Suprapubic skin (tissue), 4 donors: ENCODE measurements at regions not wholly inside any gene's neighbourhood (a gene's known extent, or its start where the extent isn't known, plus 50 kb on each side); places are given as distances from the start of the nearest gene placed in this dataset.

Experiments used
- DNase-seq, 2 donors: peaks; one replicate each; pipeline ENCODE4 v3.0.0-alpha.2; 2019; ENCODE audit warnings: low spot score in 2 of 2
- H3K27ac ChIP-seq: fragments of 200-600 bp; sonication (generic); one replicate; pipeline ENCODE4 v1.5.1; 2019
- H3K27me3 ChIP-seq: fragments of 200-600 bp; sonication (generic); one replicate; pipeline ENCODE4 v1.5.1; 2019
- H3K36me3 ChIP-seq: fragments of 200-600 bp; sonication (generic); one replicate; pipeline ENCODE4 v1.5.1; 2019
- H3K4me1 ChIP-seq: fragments of 200-600 bp; sonication (generic); one replicate; pipeline ENCODE4 v1.5.1; 2019
- H3K4me3 ChIP-seq: fragments of 200-600 bp; sonication (generic); one replicate; pipeline ENCODE4 v1.5.1; 2019; ENCODE audit warnings: mild to moderate bottlenecking
- H3K9me3 ChIP-seq: fragments of 200-600 bp; sonication (generic); one replicate; pipeline ENCODE4 v1.5.1; 2019
- CTCF ChIP-seq, 2 donors: fragments of 200-600 bp in 1 of 2; fragments of 450-650 bp in 1 of 2; sonication (generic) in 1 of 2; IDR thresholded peaks; one replicate each; pipeline ENCODE4 v1.5.1; 2016 to 2019; ENCODE audit warnings: antibody characterized with exemption in 2 of 2, mild to moderate bottlenecking in 1 of 2, moderate library complexity in 1 of 2
- EP300 ChIP-seq: sonication (generic); formaldehyde crosslinking; IDR thresholded peaks from one replicate; pipeline ENCODE4 v1.6.1; 2017; ENCODE audit warnings: antibody characterized with exemption
- POLR2A ChIP-seq, 2 donors: fragments of 450-650 bp; IDR thresholded peaks; one replicate each; pipeline ENCODE4 v1.6.1; 2017; ENCODE audit warnings: antibody characterized with exemption in 2 of 2, mild to moderate bottlenecking in 2 of 2, moderate library complexity in 2 of 2
- POLR2AphosphoS5 ChIP-seq, 3 donors: sonication (generic); formaldehyde crosslinking; IDR thresholded peaks; one replicate each; pipeline ENCODE4 v1.6.1; 2017; ENCODE audit warnings: antibody characterized with exemption in 3 of 3
- WGBS: methylation state at CpG from one replicate; pipeline ENCODE4 v1.1.5; 2018; 5-methylcytosine and 5-hydroxymethylcytosine counted together

GRCh38 chr2:181189951-181190350, 209.5 kb downstream of the UBE2E3 start:
- H3K27ac ChIP-seq = no peak overlapping the region
- H3K27me3 ChIP-seq = no peaks in the 10 kb centered on the region
- DNase-seq = no peak
- no peaks in the 10 kb centered on the region for H3K36me3 ChIP-seq
- TF ChIP-seq EP300 = no peak
- no peak for TF ChIP-seq POLR2A (IDR thresholded peaks at IDR 0.05)
- no peak for TF ChIP-seq POLR2AphosphoS5 (IDR thresholded peaks at IDR 0.05)
- TF ChIP-seq CTCF (IDR thresholded peaks at IDR 0.05) = no peak
- H3K4me1 ChIP-seq = no peaks in the 10 kb centered on the region
- 61% methylated on average over 1 of the region's 1 CpG for WGBS
- no peak overlapping the region for H3K4me3 ChIP-seq
- no peaks in the 10 kb centered on the region for H3K9me3 ChIP-seq

GRCh38 chr2:181190711-181191110, 210.3 kb downstream of the UBE2E3 start:
- H3K4me1 ChIP-seq = no peaks in the 10 kb centered on the region
- TF ChIP-seq POLR2A (IDR thresholded peaks at IDR 0.05) = no peak
- no peak for TF ChIP-seq POLR2AphosphoS5 (IDR thresholded peaks at IDR 0.05)
- no peak for TF ChIP-seq CTCF (IDR thresholded peaks at IDR 0.05)
- TF ChIP-seq EP300 = no peak
- no peaks in the 10 kb centered on the region for H3K9me3 ChIP-seq
- H3K27me3 ChIP-seq = no peaks in the 10 kb centered on the region
- 30% methylated on average over 1 of the region's 1 CpG for WGBS
- H3K36me3 ChIP-seq = no peaks in the 10 kb centered on the region
- no peak overlapping the region for H3K4me3 ChIP-seq
- no peak for DNase-seq
- no peak overlapping the region for H3K27ac ChIP-seq

- Histone ChIP-seq H3K4me3 (no peak overlapping the region), H3K27me3 (no peaks in the 10 kb centered on the region), H3K36me3 (no peaks in the 10 kb centered on the region), H3K27ac (no peak overlapping the region), H3K9me3 (no peaks in the 10 kb centered on the region), H3K4me1 (no peaks in the 10 kb centered on the region)
- WGBS = 58% methylated on average over 1 of the region's 1 CpG
- no peak for DNase-seq
- TF ChIP-seq EP300 = no peak
- no peak for TF ChIP-seq POLR2AphosphoS5 (IDR thresholded peaks at IDR 0.05)
- no peak for TF ChIP-seq POLR2A (IDR thresholded peaks at IDR 0.05)
- TF ChIP-seq CTCF (IDR thresholded peaks at IDR 0.05) = no peak
Measured at GRCh38 chr2:181193550-181193949, 213.1 kb downstream of the UBE2E3 start.

DNA sequence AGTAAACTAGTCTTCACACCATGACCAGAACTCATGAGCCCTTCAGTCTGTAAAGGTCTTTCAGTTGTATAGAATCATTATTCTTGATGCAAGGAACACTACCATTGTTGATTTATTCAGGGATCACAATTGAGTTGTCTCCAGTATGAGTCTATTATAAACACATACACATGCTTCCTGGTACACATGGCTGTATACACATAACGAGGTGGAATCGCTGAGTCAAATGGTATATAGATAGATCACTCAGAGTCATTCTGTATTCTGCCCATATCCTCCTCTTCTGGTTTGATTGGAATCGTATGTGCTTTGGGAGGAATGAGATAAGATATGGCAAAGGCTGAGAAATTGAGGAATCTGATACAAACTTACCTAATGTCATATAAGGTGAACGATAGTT, 216.0 kb downstream of the UBE2E3 start:
- Histone ChIP-seq H3K4me1 (no peaks in the 10 kb centered on the region), H3K27me3 (no peaks in the 10 kb centered on the region), H3K36me3 (no peaks in the 10 kb centered on the region), H3K4me3 (no peak overlapping the region), H3K27ac (no peak overlapping the region), H3K9me3 (no peaks in the 10 kb centered on the region)
- DNase-seq = no peak
- TF ChIP-seq POLR2AphosphoS5 (IDR thresholded peaks at IDR 0.05) (no peak), POLR2A (IDR thresholded peaks at IDR 0.05) (no peak), EP300 (no peak), CTCF (IDR thresholded peaks at IDR 0.05) (no peak)
- 84% methylated on average over 4 of the region's 4 CpGs for WGBS

- no peak for TF ChIP-seq EP300
- no peak for TF ChIP-seq POLR2AphosphoS5 (IDR thresholded peaks at IDR 0.05)
- no peak for TF ChIP-seq POLR2A (IDR thresholded peaks at IDR 0.05)
- no peak for TF ChIP-seq CTCF (IDR thresholded peaks at IDR 0.05)
- no peak overlapping the region for H3K4me3 ChIP-seq
- H3K27ac ChIP-seq = no peak overlapping the region
- H3K9me3 ChIP-seq = no peaks in the 10 kb centered on the region
- no peaks in the 10 kb centered on the region for H3K27me3 ChIP-seq
- no peak for DNase-seq
- H3K36me3 ChIP-seq = no peaks in the 10 kb centered on the region
- H3K4me1 ChIP-seq = no peaks in the 10 kb centered on the region
- 70% methylated on average over 3 of the region's 3 CpGs for WGBS
Measured at GRCh38 chr2:181197140-181197760, 216.8 kb downstream of the UBE2E3 start.
